Keratinocyte (primary cell): ENCODE measurements at regions not wholly inside any gene's neighbourhood (a gene's known extent, or its start where the extent isn't known, plus 50 kb on each side); places are given as distances from the start of the nearest gene placed in this dataset.

Source experiments
- DNase-seq: peaks from one replicate; pipeline ENCODE4 v3.0.0-alpha.2; 2011; ENCODE audit warnings: low read depth, missing footprints, low spot score
- FAIRE-seq: peaks from 2 replicates; lab custom pipeline; 2011; peaks lifted over from hg19 to GRCh38; lab: Jason Lieb, UNC
- H2AFZ ChIP-seq: 2 replicates; pipeline ENCODE4 v1.6.0; 2012; ENCODE audit warnings: low read length, control low read depth, inconsistent platforms; ENCODE audit not compliant: control insufficient read depth
- H3K27ac ChIP-seq: 2 replicates; pipeline ENCODE4 v1.5.1; 2011; ENCODE audit warnings: low read length; ENCODE audit not compliant: control insufficient read depth, insufficient read depth
- H3K27me3 ChIP-seq: 3 replicates; pipeline ENCODE4 v1.6.0; 2011; ENCODE audit warnings: low read length; ENCODE audit not compliant: control insufficient read depth, insufficient read depth; ENCODE audit errors: extremely low read depth
- H3K36me3 ChIP-seq, 2 experiments: 2 replicates in 1 of 2; 3 replicates in 1 of 2; pipeline ENCODE4 v1.5.1; 2011; ENCODE audit warnings: low read length in 2 of 2, mild to moderate bottlenecking in 1 of 2; ENCODE audit not compliant: control insufficient read depth in 2 of 2, insufficient read depth in 2 of 2; ENCODE audit errors: extremely low read depth in 1 of 2
- H3K4me1 ChIP-seq: 3 replicates; pipeline ENCODE4 v1.5.1; 2011; ENCODE audit warnings: low read length; ENCODE audit not compliant: control insufficient read depth, insufficient read depth; ENCODE audit errors: extremely low read depth
- H3K4me2 ChIP-seq: 3 replicates; pipeline ENCODE4 v1.6.0; 2011; ENCODE audit warnings: low read depth, low read length; ENCODE audit not compliant: control insufficient read depth, insufficient read depth; ENCODE audit errors: extremely low read depth
- H3K4me3 ChIP-seq, 3 experiments: fragments of 200-600 bp in 1 of 3; sonication (generic) in 1 of 3; 2 replicates in 2 of 3; 3 replicates in 1 of 3; pipeline ENCODE4 v1.5.1; 2011 to 2016; ENCODE audit warnings: low read length in 3 of 3, mild to moderate bottlenecking in 3 of 3, control low read depth in 2 of 3, inconsistent platforms in 1 of 3, low read depth in 1 of 3, mixed read lengths in 1 of 3, mixed run types in 1 of 3, moderate library complexity in 1 of 3; ENCODE audit not compliant: control insufficient read depth in 2 of 3, insufficient read depth in 2 of 3; ENCODE audit errors: extremely low read depth in 1 of 3
- H3K79me2 ChIP-seq: 2 replicates; pipeline ENCODE4 v1.6.0; 2012; ENCODE audit warnings: low read length; ENCODE audit not compliant: control insufficient read depth, insufficient read depth
- H3K9ac ChIP-seq: 3 replicates; pipeline ENCODE4 v1.6.0; 2011; ENCODE audit warnings: low read length; ENCODE audit not compliant: control insufficient read depth, insufficient read depth; ENCODE audit errors: extremely low read depth
- H3K9me1 ChIP-seq: 3 replicates; pipeline ENCODE4 v1.6.0; 2011; ENCODE audit warnings: low read length; ENCODE audit not compliant: control insufficient read depth, insufficient read depth; ENCODE audit errors: extremely low read depth
- H3K9me3 ChIP-seq: 2 replicates; pipeline ENCODE4 v1.5.1; 2012; ENCODE audit warnings: low read depth, low read length; ENCODE audit not compliant: control insufficient read depth
- H4K20me1 ChIP-seq: 3 replicates; pipeline ENCODE4 v1.6.0; 2011; ENCODE audit warnings: low read length; ENCODE audit not compliant: control insufficient read depth, insufficient read depth; ENCODE audit errors: extremely low read depth
- CTCF ChIP-seq, 3 experiments: IDR thresholded peaks in 1 of 3; conservative IDR thresholded peaks in 1 of 3; optimal IDR thresholded peaks in 1 of 3; 2 replicates in 2 of 3; 3 replicates in 1 of 3; pipeline versions ENCODE3 to v1.5.1; 2011; ENCODE audit warnings: low read length in 3 of 3, mild to moderate bottlenecking in 3 of 3, moderate library complexity in 2 of 3, control low read depth in 1 of 3, inconsistent platforms in 1 of 3; ENCODE audit not compliant: insufficient read depth in 2 of 3; ENCODE audit errors: extremely low read depth in 1 of 3
- EZH2 ChIP-seq: IDR thresholded peaks from one replicate; pipeline ENCODE4 v1.6.1; 2012; ENCODE audit warnings: inconsistent platforms, mild to moderate bottlenecking, low read length, moderate library complexity
- dilution Hi-C: fragments of 300-500 bp; cut with MboI; formaldehyde crosslinking; loops from one replicate; pipeline ENCODE4 v1.7.0; 2020; ENCODE audit warnings: low sequenced_read_pairs; ENCODE audit not compliant: extremely low pct_ligation_motif_present

- H4K20me1 ChIP-seq = no peaks in the 10 kb centered on the region
- DNase-seq = no peak
These were observed 1037.4 kb upstream of the TMPRSS15 start for GRCh38 chr21:19440792-19441655.

DNA sequence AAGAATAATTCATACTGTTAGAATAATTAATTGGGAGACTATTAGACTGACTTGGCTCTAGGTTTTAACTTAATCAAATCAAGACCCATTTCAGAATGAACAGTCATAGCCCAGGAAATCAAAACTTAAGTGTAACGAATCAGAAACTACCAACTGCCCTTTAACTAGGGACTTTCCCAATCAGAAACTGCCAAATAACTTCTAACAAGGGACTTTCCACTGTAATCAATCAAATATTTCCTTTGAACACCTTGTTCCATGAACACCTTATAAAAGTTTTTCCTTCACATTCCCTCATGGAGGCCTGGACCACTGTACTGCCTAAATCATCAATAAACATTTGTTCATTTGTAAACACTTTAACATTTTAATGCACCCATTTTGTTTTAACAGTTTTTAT is 1054.7 kb upstream of the TMPRSS15 start:
- DNase-seq = no peak
- no peaks in the 10 kb centered on the region for H3K9me3 ChIP-seq

More at GRCh38 chr21:19440792-19441655, 1037.4 kb upstream of the TMPRSS15 start:
- Histone ChIP-seq H3K4me1 (no peaks in the 10 kb centered on the region), H3K27me3 (no peaks in the 10 kb centered on the region), H3K79me2 (no peaks in the 10 kb centered on the region), H3K4me3 (no peak overlapping the region), H3K9me1 (no peaks in the 10 kb centered on the region), H3K4me2 (no peak overlapping the region), H3K9ac (no peak overlapping the region), H3K27ac (no peak overlapping the region), H2AFZ (no peak overlapping the region), H3K9me3 (no peaks in the 10 kb centered on the region), H3K36me3 (no peaks in the 10 kb centered on the region)
- dilution Hi-C loops = no loop called here
- FAIRE-seq = no peak
- TF ChIP-seq EZH2 (no peak), CTCF (optimal IDR thresholded peaks at IDR 0.05 in 1 of 3, IDR thresholded peaks at IDR 0.05 in 1 of 3, conservative IDR thresholded peaks at IDR 0.05 in 1 of 3; ENCODE audit: extremely low read depth in 1 of 3, insufficient read depth in 2 of 3, low read length in 3 of 3) (no peak)

More for the DNA sequence above, 1054.7 kb upstream of the TMPRSS15 start:
- FAIRE-seq = no peak
- no peak for TF ChIP-seq CTCF (optimal IDR thresholded peaks at IDR 0.05 in 1 of 3, IDR thresholded peaks at IDR 0.05 in 1 of 3, conservative IDR thresholded peaks at IDR 0.05 in 1 of 3; ENCODE audit: extremely low read depth in 1 of 3, insufficient read depth in 2 of 3, low read length in 3 of 3)
- TF ChIP-seq EZH2 = no peak
- Histone ChIP-seq H3K4me1 (no peaks in the 10 kb centered on the region), H3K4me3 (no peak overlapping the region), H3K9me1 (no peaks in the 10 kb centered on the region), H4K20me1 (no peaks in the 10 kb centered on the region), H3K4me2 (no peak overlapping the region), H3K27me3 (no peaks in the 10 kb centered on the region), H2AFZ (no peak overlapping the region), H3K27ac (no peak overlapping the region), H3K79me2 (no peaks in the 10 kb centered on the region), H3K36me3 (no peaks in the 10 kb centered on the region), H3K9ac (no peak overlapping the region)
- dilution Hi-C loops = no loop called here
